Immature natural killer cell (primary cell): ENCODE measurements at regions not wholly inside any gene's neighbourhood (a gene's known extent, or its start where the extent isn't known, plus 50 kb on each side); places are given as distances from the start of the nearest gene placed in this dataset.

Source experiments
- DNase-seq, 3 donors: peaks; one replicate each; pipeline ENCODE4 v3.0.0; 2022; ENCODE audit warnings: mixed read lengths in 1 of 3
- H3K27ac Mint-ChIP-seq, 6 donors: one replicate each; pipeline ENCODE4 v1.8.0; 2020; ENCODE audit warnings: mixed read lengths in 6 of 6, mild to moderate bottlenecking in 5 of 6, inconsistent platforms in 4 of 6, moderate library complexity in 3 of 6
- H3K27me3 Mint-ChIP-seq, 3 donors: one replicate each; pipeline ENCODE4 v1.8.0; 2020 to 2021; ENCODE audit warnings: low read depth in 3 of 3, mild to moderate bottlenecking in 3 of 3, mixed read lengths in 3 of 3, moderate library complexity in 3 of 3, inconsistent platforms in 1 of 3
- H3K36me3 Mint-ChIP-seq, 3 donors: one replicate each; pipeline ENCODE4 v1.8.0; 2020; ENCODE audit warnings: mixed read lengths in 3 of 3, inconsistent platforms in 2 of 3, mild to moderate bottlenecking in 2 of 3
- H3K4me1 Mint-ChIP-seq, 2 donors: one replicate each; pipeline ENCODE4 v1.8.0; 2020; ENCODE audit warnings: inconsistent platforms in 2 of 2, mild to moderate bottlenecking in 2 of 2, mixed read lengths in 2 of 2, moderate library complexity in 1 of 2
- H3K4me3 Mint-ChIP-seq, 5 donors: one replicate each; pipeline ENCODE4 v1.8.0; 2020; ENCODE audit warnings: mild to moderate bottlenecking in 5 of 5, mixed read lengths in 5 of 5, inconsistent platforms in 3 of 5, moderate library complexity in 3 of 5
- H3K9me3 Mint-ChIP-seq, 6 donors: one replicate each; pipeline ENCODE4 v1.8.0; 2020; ENCODE audit warnings: mild to moderate bottlenecking in 6 of 6, mixed read lengths in 6 of 6, inconsistent platforms in 4 of 6, moderate library complexity in 3 of 6

GRCh38 chr11:128053981-128054931 is 533.1 kb downstream of the ETS1 start:
- Mint-ChIP-seq H3K9me3 (peaks cover 0 to 2% (median 0%) of the 10 kb centered on the region in 6 donors), H3K4me3 (peak overlapping the region; percentile 73 to 88 (median 79)), H3K27me3 (peaks cover 0 to 4% (median 0%) of the 10 kb centered on the region in 3 donors), H3K36me3 (peaks cover 0 to 4% (median 3%) of the 10 kb centered on the region in 3 donors), H3K27ac (peak overlapping the region; percentile 58 to 93 (median 92)), H3K4me1 (peaks cover 55 to 73% of the 10 kb centered on the region in 2 donors)
- no peak for DNase-seq

- H3K27me3 Mint-ChIP-seq, result peaks cover 0 to 4% (median 0%) of the 10 kb centered on the region in 3 donors
Measured at GRCh38 chr11:128052912-128053641, 534.3 kb downstream of the ETS1 start.

GRCh38 chr11:128048121-128048520 is 539.2 kb downstream of the ETS1 start:
- peaks cover 0 to 2% (median 0%) of the 10 kb centered on the region in 6 donors for H3K9me3 Mint-ChIP-seq
- peak overlapping the region in 1 of 6 donors; percentile 26 for H3K27ac Mint-ChIP-seq
- no peak for DNase-seq
- H3K4me1 Mint-ChIP-seq, result peaks cover 52 to 78% of the 10 kb centered on the region in 2 donors
- peaks cover 0 to 2% (median 0%) of the 10 kb centered on the region in 3 donors for H3K27me3 Mint-ChIP-seq
- peaks cover 0 to 9% (median 3%) of the 10 kb centered on the region in 3 donors for H3K36me3 Mint-ChIP-seq
- H3K4me3 Mint-ChIP-seq, result no peak overlapping the region

More at GRCh38 chr11:128052912-128053641, 534.3 kb downstream of the ETS1 start:
- H3K27ac Mint-ChIP-seq, result peak overlapping the region; percentile 58 to 93 (median 92)
- peaks cover 55 to 80% of the 10 kb centered on the region in 2 donors for H3K4me1 Mint-ChIP-seq
- peak overlapping the region; percentile 61 to 88 (median 74) for H3K4me3 Mint-ChIP-seq
- H3K36me3 Mint-ChIP-seq, result peaks cover 0 to 4% (median 3%) of the 10 kb centered on the region in 3 donors
- DNase-seq, result peak in 2 of 3 donors; percentile 35 to 41
- H3K9me3 Mint-ChIP-seq, result peaks cover 0 to 2% (median 0%) of the 10 kb centered on the region in 6 donors

- H3K27ac Mint-ChIP-seq, result no peak overlapping the region
- H3K4me3 Mint-ChIP-seq, result no peak overlapping the region
- peaks cover 0 to 2% (median 0%) of the 10 kb centered on the region in 3 donors for H3K27me3 Mint-ChIP-seq
- DNase-seq, result no peak
- H3K36me3 Mint-ChIP-seq, result peaks cover 0 to 9% (median 0%) of the 10 kb centered on the region in 3 donors
- no peaks in the 10 kb centered on the region for H3K9me3 Mint-ChIP-seq
- peaks cover 48 to 78% of the 10 kb centered on the region in 2 donors for H3K4me1 Mint-ChIP-seq
Measured at GRCh38 chr11:128047026-128047425, 540.3 kb downstream of the ETS1 start.

- peaks cover 46 to 75% of the 10 kb centered on the region in 2 donors for H3K4me1 Mint-ChIP-seq
Measured at GRCh38 chr11:128046213-128046612, 541.1 kb downstream of the ETS1 start.

GRCh38 chr11:128045094-128045725 is 542.1 kb downstream of the ETS1 start:
- DNase-seq, result no peak
- H3K36me3 Mint-ChIP-seq, result peaks cover 0 to 5% (median 0%) of the 10 kb centered on the region in 3 donors
- peaks cover 0 to 2% (median 0%) of the 10 kb centered on the region in 3 donors for H3K27me3 Mint-ChIP-seq
- peaks cover 46 to 65% of the 10 kb centered on the region in 2 donors for H3K4me1 Mint-ChIP-seq
- no peaks in the 10 kb centered on the region for H3K9me3 Mint-ChIP-seq
- H3K4me3 Mint-ChIP-seq, result peak overlapping the region; percentile 0 to 67 (median 64)
- peak overlapping the region; percentile 10 to 76 (median 64) for H3K27ac Mint-ChIP-seq

More at GRCh38 chr11:128046213-128046612, 541.1 kb downstream of the ETS1 start:
- Mint-ChIP-seq H3K9me3 (no peaks in the 10 kb centered on the region), H3K36me3 (peaks cover 0 to 5% (median 0%) of the 10 kb centered on the region in 3 donors), H3K4me3 (no peak overlapping the region), H3K27me3 (peaks cover 0 to 2% (median 0%) of the 10 kb centered on the region in 3 donors), H3K27ac (no peak overlapping the region)
- no peak for DNase-seq

GRCh38 chr11:128042290-128042751 is 545.0 kb downstream of the ETS1 start:
- peak overlapping the region; percentile 22 to 64 (median 37) for H3K4me3 Mint-ChIP-seq
- peaks cover 4 to 13% (median 9%) of the 10 kb centered on the region in 3 donors for H3K27me3 Mint-ChIP-seq
- peaks cover 0 to 5% (median 0%) of the 10 kb centered on the region in 3 donors for H3K36me3 Mint-ChIP-seq
- peak overlapping the region; percentile 38 to 87 (median 76) for H3K27ac Mint-ChIP-seq
- no peaks in the 10 kb centered on the region for H3K9me3 Mint-ChIP-seq
- peak in 1 of 3 donors; percentile 28 for DNase-seq
- H3K4me1 Mint-ChIP-seq, result peaks cover 49 to 65% of the 10 kb centered on the region in 2 donors

GRCh38 chr11:128040603-128041002 is 546.8 kb downstream of the ETS1 start:
- DNase-seq, result no peak
- Mint-ChIP-seq H3K36me3 (peaks cover 0 to 5% (median 0%) of the 10 kb centered on the region in 3 donors), H3K4me1 (peaks cover 41 to 64% of the 10 kb centered on the region in 2 donors), H3K9me3 (no peaks in the 10 kb centered on the region), H3K27ac (peak overlapping the region; percentile 85 to 95 (median 88)), H3K27me3 (peaks cover 4 to 12% (median 9%) of the 10 kb centered on the region in 3 donors), H3K4me3 (peak overlapping the region in 3 of 5 donors; percentile 8 to 49 (median 33))

- peak; percentile 87 to 90 (median 89) for DNase-seq
- Mint-ChIP-seq H3K4me3 (peak overlapping the region; percentile 70 to 79 (median 78)), H3K27me3 (peaks cover 4 to 12% (median 9%) of the 10 kb centered on the region in 3 donors), H3K9me3 (no peaks in the 10 kb centered on the region), H3K27ac (peak overlapping the region; percentile 87 to 98 (median 95)), H3K4me1 (peaks cover 29 to 51% of the 10 kb centered on the region in 2 donors), H3K36me3 (no peaks in the 10 kb centered on the region)
Measured at GRCh38 chr11:128039140-128040021, 548.0 kb downstream of the ETS1 start.

- H3K9me3 Mint-ChIP-seq, result no peaks in the 10 kb centered on the region
- H3K27me3 Mint-ChIP-seq, result peaks cover 4 to 13% (median 9%) of the 10 kb centered on the region in 3 donors
- H3K36me3 Mint-ChIP-seq, result no peaks in the 10 kb centered on the region
- DNase-seq, result no peak
- H3K4me1 Mint-ChIP-seq, result peaks cover 3 to 35% of the 10 kb centered on the region in 2 donors
- peak overlapping the region in 1 of 6 donors; percentile 57 for H3K27ac Mint-ChIP-seq
- no peak overlapping the region for H3K4me3 Mint-ChIP-seq
Measured at GRCh38 chr11:128036556-128037093, 550.7 kb downstream of the ETS1 start.

- DNase-seq, result no peak
- no peak overlapping the region for H3K27ac Mint-ChIP-seq
Measured at GRCh38 chr11:128036006-128036405, 551.4 kb downstream of the ETS1 start.

More at GRCh38 chr11:128036006-128036405, 551.4 kb downstream of the ETS1 start:
- Mint-ChIP-seq H3K36me3 (no peaks in the 10 kb centered on the region), H3K4me1 (peaks cover 5 to 34% of the 10 kb centered on the region in 2 donors), H3K9me3 (no peaks in the 10 kb centered on the region), H3K27me3 (peaks cover 4 to 13% (median 9%) of the 10 kb centered on the region in 3 donors), H3K4me3 (no peak overlapping the region)
